GM13977 (cell line): ENCODE measurements at regions not wholly inside any gene's neighbourhood (a gene's known extent, or its start where the extent isn't known, plus 50 kb on each side); places are given as distances from the start of the nearest gene placed in this dataset.

ENCODE experiments used
- DNase-seq: peaks from one replicate; pipeline ENCODE4 v3.0.0; 2012; ENCODE audit warnings: low spot score
- CTCF ChIP-seq: IDR thresholded peaks from 2 replicates; pipeline ENCODE4 v1.5.1; 2012; ENCODE audit warnings: mild to moderate bottlenecking, control low read depth; ENCODE audit not compliant: insufficient read depth; ENCODE audit errors: extremely low read depth, missing control alignments
- in situ Hi-C: fragments of 300-500 bp; cut with MboI; formaldehyde crosslinking; loops from one replicate; pipeline ENCODE4 v1.12.0; 2022; ENCODE audit warnings: low sequenced_read_pairs, low pct_unique_long_range_greater_than_20kb, mixed read lengths, inconsistent platforms; ENCODE audit not compliant: unreplicated experiment

- no peak for DNase-seq
- in situ Hi-C loops = no loop called here
- TF ChIP-seq CTCF = no peak
These were observed 172.4 kb downstream of the HINT1 start for GRCh38 chr5:130992621-130993020.

GRCh38 chr5:130992095-130992494 is 173.0 kb downstream of the HINT1 start:
- no peak for DNase-seq
- in situ Hi-C loops = no loop called here
- no peak for TF ChIP-seq CTCF

GRCh38 chr5:130985776-130986175 is 179.3 kb downstream of the HINT1 start:
- TF ChIP-seq CTCF = no peak
- DNase-seq = no peak
- in situ Hi-C loops = no loop called here

GRCh38 chr5:130981663-130982062 is 183.4 kb downstream of the HINT1 start:
- no peak for TF ChIP-seq CTCF
- in situ Hi-C loops = no loop called here

GRCh38 chr5:130978475-130978874 is 186.6 kb downstream of the HINT1 start:
- no peak for DNase-seq
- in situ Hi-C loops = no loop called here
- no peak for TF ChIP-seq CTCF

More at GRCh38 chr5:130981663-130982062, 183.4 kb downstream of the HINT1 start:
- no peak for DNase-seq

- in situ Hi-C loops = no loop called here
- TF ChIP-seq CTCF = no peak
- DNase-seq = no peak
These were observed 188.6 kb downstream of the HINT1 start for GRCh38 chr5:130976493-130976892.

- TF ChIP-seq CTCF = no peak
- in situ Hi-C loops = no loop called here
- DNase-seq = no peak
These were observed 189.2 kb downstream of the HINT1 start for GRCh38 chr5:130975847-130976246.
